ENCODE measurements at regions not wholly inside any gene's neighbourhood (a gene's known extent, or its start where the extent isn't known, plus 50 kb on each side); places are given as distances from the start of the nearest gene placed in this dataset.

GRCh38 chr13:60973529-60973928 lies 442.1 kb downstream of the PCDH20 start:
- H3K36me3 ChIP-seq, result no peaks in the 10 kb centered on the region
- WGBS, 2 donors, result 88 to 91% methylated on average over 6 of the region's 6 CpGs
- H3K4me1 ChIP-seq, result no peaks in the 10 kb centered on the region
- no peak overlapping the region for H3K27ac ChIP-seq
- no peak for DNase-seq (ENCODE audit: low spot score in 2 of 2)
- H3K9me3 ChIP-seq, result no peaks in the 10 kb centered on the region
- H3K27me3 ChIP-seq, result no peaks in the 10 kb centered on the region
- no peak for TF ChIP-seq POLR2A (IDR thresholded peaks at IDR 0.05)
- TF ChIP-seq CTCF (IDR thresholded peaks at IDR 0.05), result no peak
- TF ChIP-seq EP300 (IDR thresholded peaks at IDR 0.05), result no peak
- H3K4me3 ChIP-seq, result no peak overlapping the region

- Histone ChIP-seq H3K4me1 (no peaks in the 10 kb centered on the region), H3K9me3 (no peaks in the 10 kb centered on the region), H3K4me3 (no peak overlapping the region), H3K27me3 (no peaks in the 10 kb centered on the region), H3K36me3 (no peaks in the 10 kb centered on the region), H3K27ac (no peak overlapping the region)
- DNase-seq (ENCODE audit: low spot score in 2 of 2), result no peak
- TF ChIP-seq EP300 (IDR thresholded peaks at IDR 0.05) (no peak), POLR2A (IDR thresholded peaks at IDR 0.05) (no peak), CTCF (IDR thresholded peaks at IDR 0.05) (no peak)
- WGBS, 2 donors, result 61 to 66% methylated on average over 4 of the region's 4 CpGs
Observed at GRCh38 chr13:60970736-60971135, 444.9 kb downstream of the PCDH20 start.

GRCh38 chr13:60969656-60970055 lies 446.0 kb downstream of the PCDH20 start:
- no peaks in the 10 kb centered on the region for H3K4me1 ChIP-seq
- H3K27me3 ChIP-seq, result no peaks in the 10 kb centered on the region
- H3K9me3 ChIP-seq, result no peaks in the 10 kb centered on the region
- H3K27ac ChIP-seq, result no peak overlapping the region
- DNase-seq (ENCODE audit: low spot score in 2 of 2), result no peak
- 42 to 50% methylated on average over 2 of the region's 2 CpGs for WGBS, 2 donors
- no peak overlapping the region for H3K4me3 ChIP-seq
- TF ChIP-seq EP300 (IDR thresholded peaks at IDR 0.05) (no peak), CTCF (IDR thresholded peaks at IDR 0.05) (no peak), POLR2A (IDR thresholded peaks at IDR 0.05) (no peak)
- H3K36me3 ChIP-seq, result no peaks in the 10 kb centered on the region

GRCh38 chr13:60959427-60959826 lies 456.2 kb downstream of the PCDH20 start:
- no peaks in the 10 kb centered on the region for H3K9me3 ChIP-seq
- WGBS, 2 donors, result 84 to 93% methylated on average over 2 of the region's 2 CpGs

GRCh38 chr13:60957816-60958215 lies 457.8 kb downstream of the PCDH20 start:
- WGBS, 2 donors, result 49 to 59% methylated on average over 1 of the region's 1 CpG
- Histone ChIP-seq H3K4me3 (no peak overlapping the region), H3K36me3 (no peaks in the 10 kb centered on the region), H3K27me3 (no peaks in the 10 kb centered on the region), H3K4me1 (no peaks in the 10 kb centered on the region), H3K27ac (no peak overlapping the region), H3K9me3 (no peaks in the 10 kb centered on the region)
- no peak for DNase-seq (ENCODE audit: low spot score in 2 of 2)
- TF ChIP-seq POLR2A (IDR thresholded peaks at IDR 0.05) (no peak), CTCF (IDR thresholded peaks at IDR 0.05) (no peak), EP300 (IDR thresholded peaks at IDR 0.05) (no peak)

More at GRCh38 chr13:60959427-60959826, 456.2 kb downstream of the PCDH20 start:
- Histone ChIP-seq H3K27me3 (no peaks in the 10 kb centered on the region), H3K27ac (no peak overlapping the region), H3K4me3 (no peak overlapping the region), H3K4me1 (no peaks in the 10 kb centered on the region), H3K36me3 (no peaks in the 10 kb centered on the region)
- no peak for DNase-seq (ENCODE audit: low spot score in 2 of 2)
- TF ChIP-seq EP300 (IDR thresholded peaks at IDR 0.05) (no peak), CTCF (IDR thresholded peaks at IDR 0.05) (no peak)

Data from tibial nerve (tissue), 4 donors.